ENCODE measurements at regions not wholly inside any gene's neighbourhood (a gene's known extent, or its start where the extent isn't known, plus 50 kb on each side); places are given as distances from the start of the nearest gene placed in this dataset.
"Not testable (repeated sequence)": the region's sequence is repeated elsewhere in the genome, so short reads cannot be mapped to it uniquely, and the experiment has no call there.

- TF ChIP-seq CTCF (IDR thresholded peaks at IDR 0.05; ENCODE audit: insufficient read depth, low read length), result no peak
- no peak for DNase-seq (ENCODE audit: low read depth)
- no peak overlapping the region for H3K4me3 ChIP-seq (ENCODE audit: low read depth, low read length)
Observed at GRCh38 chrX:93868289-93868965, 194.4 kb downstream of the FAM133A start.

GRCh38 chrX:93874554-93874953, 200.5 kb downstream of the FAM133A start:
- peak; percentile 36 for TF ChIP-seq CTCF (IDR thresholded peaks at IDR 0.05; ENCODE audit: insufficient read depth, low read length)
- peak; percentile 19 for DNase-seq (ENCODE audit: low read depth)
- no peak overlapping the region for H3K4me3 ChIP-seq (ENCODE audit: low read depth, low read length)

GRCh38 chrX:93875621-93876282, 201.7 kb downstream of the FAM133A start:
- no peak for DNase-seq (ENCODE audit: low read depth)
- no peak overlapping the region for H3K4me3 ChIP-seq (ENCODE audit: low read depth, low read length)
- TF ChIP-seq CTCF (IDR thresholded peaks at IDR 0.05; ENCODE audit: insufficient read depth, low read length), result no peak

GRCh38 chrX:93921041-93921440, 247.0 kb downstream of the FAM133A start:
- not testable (repeated sequence) for H3K4me3 ChIP-seq (ENCODE audit: low read depth, low read length); DNase-seq (ENCODE audit: low read depth)

GRCh38 chrX:93932471-93933220, 258.6 kb downstream of the FAM133A start:
- DNase-seq (ENCODE audit: low read depth), result no peak
- TF ChIP-seq CTCF (IDR thresholded peaks at IDR 0.05; ENCODE audit: insufficient read depth, low read length), result no peak
- no peak overlapping the region for H3K4me3 ChIP-seq (ENCODE audit: low read depth, low read length)

- H3K4me3 ChIP-seq (ENCODE audit: low read depth, low read length), result no peak overlapping the region
- DNase-seq (ENCODE audit: low read depth), result no peak
- no peak for TF ChIP-seq CTCF (IDR thresholded peaks at IDR 0.05; ENCODE audit: insufficient read depth, low read length)
Observed at GRCh38 chrX:93977641-93978040, 303.6 kb downstream of the FAM133A start.

Measured in fibroblast of the aortic adventitia (primary cell).